Gastrocnemius medialis (tissue), 4 donors: ENCODE measurements at regions not wholly inside any gene's neighbourhood (a gene's known extent, or its start where the extent isn't known, plus 50 kb on each side); places are given as distances from the start of the nearest gene placed in this dataset.

Experiments
- ATAC-seq, 2 donors: fragments of 150-250 bp; one replicate each; pipeline ENCODE4 v1.9.1; 2016
- DNase-seq, 2 donors: peaks; one replicate each; pipeline ENCODE4 v3.0.0-alpha.2; 2019
- H3K27ac ChIP-seq, 4 donors: fragments of 200-600 bp; sonication (generic); 1 replicate in 1 of 4; 2 replicates in 3 of 4; pipeline ENCODE4 v1.5.1; 2016 to 2018; ENCODE audit warnings: mild to moderate bottlenecking in 2 of 4, moderate library complexity in 1 of 4
- H3K27me3 ChIP-seq, 3 donors: fragments of 200-600 bp; sonication (generic) in 2 of 3; 1 replicate in 1 of 3; 2 replicates in 2 of 3; pipeline versions ENCODE4 v1.5.1 to v1.6.0; 2016 to 2019; ENCODE audit warnings: mild to moderate bottlenecking in 1 of 3, moderate library complexity in 1 of 3
- H3K36me3 ChIP-seq, 2 donors: fragments of 200-600 bp; sonication (generic) in 1 of 2; one replicate each; pipeline ENCODE4 v1.5.1; 2017 to 2018
- H3K4me1 ChIP-seq, 2 donors: fragments of 200-600 bp; sonication (generic) in 1 of 2; one replicate each; pipeline ENCODE4 v1.5.1; 2016 to 2017; ENCODE audit warnings: mild to moderate bottlenecking in 2 of 2
- H3K4me3 ChIP-seq, 4 donors: fragments of 200-600 bp; sonication (generic) in 3 of 4; 1 replicate in 1 of 4; 2 replicates in 3 of 4; pipeline ENCODE4 v1.5.1; 2016 to 2019; ENCODE audit warnings: mild to moderate bottlenecking in 2 of 4
- H3K9me3 ChIP-seq, 3 donors: fragments of 200-600 bp; sonication (generic) in 2 of 3; 1 replicate in 1 of 3; 2 replicates in 2 of 3; pipeline ENCODE4 v1.5.1; 2016 to 2019
- CTCF ChIP-seq, 5 experiments: fragments of 450-650 bp in 3 of 5; fragments of 200-600 bp in 2 of 5; sonication (generic) in 2 of 5; IDR thresholded peaks in 4 of 5; conservative IDR thresholded peaks in 1 of 5; 1 replicate in 4 of 5; 2 replicates in 1 of 5; pipeline ENCODE4 v1.5.1; 2016 to 2019; ENCODE audit warnings: antibody characterized with exemption in 5 of 5, mild to moderate bottlenecking in 3 of 5, moderate library complexity in 3 of 5
- POLR2A ChIP-seq, 2 donors: fragments of 450-650 bp; IDR thresholded peaks; one replicate each; pipeline ENCODE4 v1.6.1; 2017; ENCODE audit warnings: antibody characterized with exemption in 2 of 2, mild to moderate bottlenecking in 2 of 2, moderate library complexity in 2 of 2
- in situ Hi-C, 4 donors: fragments of 200-750 bp; cut with MboI; loops; one replicate each; pipeline versions ENCODE4 v1.15.0 to v1.8.0; 2017; ENCODE audit warnings: low sequenced_read_pairs in 4 of 4
- intact Hi-C: fragments of 100-400 bp; cut with DNase I; formaldehyde crosslinking; loops from one replicate; pipeline ENCODE4 v1.15.1; 2023; ENCODE audit warnings: low total_unique reads

DNA sequence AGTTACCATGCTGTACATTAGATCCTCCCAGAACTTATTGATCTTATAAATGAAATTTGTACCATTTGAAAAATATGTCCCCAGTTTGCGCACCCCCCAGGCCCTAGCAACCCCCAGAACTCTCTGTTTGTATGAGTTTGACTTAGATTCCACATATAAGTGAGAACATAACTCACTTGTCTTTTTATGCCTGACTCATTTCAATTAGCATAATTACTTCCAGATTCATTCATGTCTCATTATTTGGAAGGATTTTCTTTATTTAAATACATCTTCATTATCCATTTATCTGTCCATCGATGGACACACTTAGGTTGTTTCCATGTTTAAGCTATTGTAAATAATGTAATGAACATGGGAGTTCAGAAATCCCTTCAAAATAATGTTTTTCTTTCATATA lies 705.9 kb downstream of the CCDC85A start:
- Histone ChIP-seq H3K9me3 (no peaks in the 10 kb centered on the region), H3K36me3 (no peaks in the 10 kb centered on the region), H3K4me3 (no peak overlapping the region), H3K27ac (no peak overlapping the region), H3K27me3 (no peaks in the 10 kb centered on the region), H3K4me1 (no peaks in the 10 kb centered on the region)
- DNase-seq (no peak), ATAC-seq (no peak)
- in situ Hi-C loops (no loop called here), intact Hi-C loops (no loop called here)
- TF ChIP-seq POLR2A (IDR thresholded peaks at IDR 0.05) (no peak), CTCF (IDR thresholded peaks at IDR 0.05 in 4 of 5, conservative IDR thresholded peaks at IDR 0.05 in 1 of 5) (no peak)

GRCh38 chr2:56892382-56892781 lies 708.6 kb downstream of the CCDC85A start:
- DNase-seq, result no peak
- no peak for TF ChIP-seq POLR2A (IDR thresholded peaks at IDR 0.05)
- no peak for TF ChIP-seq CTCF (IDR thresholded peaks at IDR 0.05 in 4 of 5, conservative IDR thresholded peaks at IDR 0.05 in 1 of 5)
- intact Hi-C loops, result no loop called here

GRCh38 chr2:56898986-56899385 lies 715.2 kb downstream of the CCDC85A start:
- TF ChIP-seq CTCF (IDR thresholded peaks at IDR 0.05 in 4 of 5, conservative IDR thresholded peaks at IDR 0.05 in 1 of 5) (no peak), POLR2A (IDR thresholded peaks at IDR 0.05) (no peak)
- Histone ChIP-seq H3K27ac (no peak overlapping the region), H3K9me3 (no peaks in the 10 kb centered on the region), H3K4me3 (no peak overlapping the region), H3K27me3 (no peaks in the 10 kb centered on the region), H3K36me3 (no peaks in the 10 kb centered on the region), H3K4me1 (no peaks in the 10 kb centered on the region)
- in situ Hi-C loops (no loop called here), intact Hi-C loops (no loop called here)
- DNase-seq, result no peak
- ATAC-seq, result no peak

More at GRCh38 chr2:56892382-56892781, 708.6 kb downstream of the CCDC85A start:
- in situ Hi-C loops, result no loop called here
- no peak for ATAC-seq
- Histone ChIP-seq H3K36me3 (no peaks in the 10 kb centered on the region), H3K27me3 (no peaks in the 10 kb centered on the region), H3K4me3 (no peak overlapping the region), H3K27ac (no peak overlapping the region), H3K4me1 (no peaks in the 10 kb centered on the region), H3K9me3 (no peaks in the 10 kb centered on the region)

GRCh38 chr2:56912490-56912889 lies 728.7 kb downstream of the CCDC85A start:
- TF ChIP-seq POLR2A (IDR thresholded peaks at IDR 0.05) (no peak), CTCF (IDR thresholded peaks at IDR 0.05 in 4 of 5, conservative IDR thresholded peaks at IDR 0.05 in 1 of 5) (no peak)
- DNase-seq (no peak), ATAC-seq (no peak)
- Histone ChIP-seq H3K9me3 (no peaks in the 10 kb centered on the region), H3K27ac (no peak overlapping the region), H3K27me3 (no peaks in the 10 kb centered on the region), H3K4me1 (no peaks in the 10 kb centered on the region), H3K4me3 (no peak overlapping the region), H3K36me3 (no peaks in the 10 kb centered on the region)
- intact Hi-C loops, result no loop called here
- in situ Hi-C loops, result no loop called here

- Histone ChIP-seq H3K9me3 (no peaks in the 10 kb centered on the region), H3K36me3 (no peaks in the 10 kb centered on the region), H3K27ac (no peak overlapping the region), H3K4me3 (no peak overlapping the region), H3K27me3 (no peaks in the 10 kb centered on the region), H3K4me1 (no peaks in the 10 kb centered on the region)
- ATAC-seq (no peak), DNase-seq (no peak)
- intact Hi-C loops, result no loop called here
- in situ Hi-C loops, result no loop called here
- TF ChIP-seq POLR2A (IDR thresholded peaks at IDR 0.05) (no peak), CTCF (IDR thresholded peaks at IDR 0.05 in 4 of 5, conservative IDR thresholded peaks at IDR 0.05 in 1 of 5) (no peak)
Measured at GRCh38 chr2:56918790-56919189, 735.0 kb downstream of the CCDC85A start.
